Mammary epithelial cell (primary cell): ENCODE measurements at regions not wholly inside any gene's neighbourhood (a gene's known extent, or its start where the extent isn't known, plus 50 kb on each side); places are given as distances from the start of the nearest gene placed in this dataset.

Experiments
- CTCF ChIP-seq, 2 donors: IDR thresholded peaks in 1 of 2; conservative IDR thresholded peaks in 1 of 2; 2 replicates each; pipeline ENCODE4 v1.5.1; 2011 to 2012; ENCODE audit warnings: inconsistent platforms in 2 of 2, low read length in 2 of 2, mild to moderate bottlenecking in 2 of 2, control low read depth in 1 of 2, low read depth in 1 of 2; ENCODE audit not compliant: insufficient read depth in 1 of 2; ENCODE audit errors: extremely low read depth in 1 of 2
- EZH2 ChIP-seq: IDR thresholded peaks from 2 replicates; pipeline ENCODE4 v1.6.1; 2012; ENCODE audit warnings: low read length, inconsistent platforms, borderline replicate concordance

- TF ChIP-seq CTCF (conservative IDR thresholded peaks at IDR 0.05 in 1 of 2, IDR thresholded peaks at IDR 0.05 in 1 of 2; ENCODE audit: extremely low read depth in 1 of 2, insufficient read depth in 1 of 2, low read depth in 1 of 2, low read length in 2 of 2) = no peak
- no peak for TF ChIP-seq EZH2
Measured at GRCh38 chr22:27614006-27614649, 187.4 kb downstream of the MN1 start.
